GM10266 (cell line): ENCODE measurements at regions not wholly inside any gene's neighbourhood (a gene's known extent, or its start where the extent isn't known, plus 50 kb on each side); places are given as distances from the start of the nearest gene placed in this dataset.

Experiments used
- DNase-seq: peaks from one replicate; pipeline ENCODE4 v3.0.0; 2012; ENCODE audit errors: extremely low spot score
- TF ChIP-seq, protein P1 (sequence below): IDR thresholded peaks from 2 replicates; pipeline ENCODE4 v1.5.1; 2012; ENCODE audit warnings: mild to moderate bottlenecking, low read depth; ENCODE audit not compliant: control insufficient read depth, insufficient read depth; ENCODE audit errors: missing control alignments

DNA sequence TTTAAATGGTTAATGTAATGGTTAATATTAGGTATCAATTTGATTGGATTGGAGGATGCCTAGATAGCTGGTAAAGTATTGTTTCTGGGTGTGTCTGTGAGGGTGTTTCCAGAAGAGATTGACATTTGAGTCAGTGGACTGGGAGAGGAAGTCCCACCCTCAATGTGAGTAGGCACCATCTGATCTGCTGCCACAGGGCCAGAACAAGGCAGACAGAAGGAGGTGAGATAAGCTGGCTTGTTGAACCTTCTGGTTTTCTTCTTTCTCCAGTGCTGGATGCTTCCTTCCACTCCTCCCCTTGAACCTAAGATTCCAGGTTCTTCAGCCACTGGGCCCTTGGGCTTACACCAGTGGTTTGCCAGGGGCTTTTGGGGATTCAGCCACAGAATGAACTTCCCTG, 756.5 kb upstream of the LRFN5 start:
- TF ChIP-seq, protein P1, sequence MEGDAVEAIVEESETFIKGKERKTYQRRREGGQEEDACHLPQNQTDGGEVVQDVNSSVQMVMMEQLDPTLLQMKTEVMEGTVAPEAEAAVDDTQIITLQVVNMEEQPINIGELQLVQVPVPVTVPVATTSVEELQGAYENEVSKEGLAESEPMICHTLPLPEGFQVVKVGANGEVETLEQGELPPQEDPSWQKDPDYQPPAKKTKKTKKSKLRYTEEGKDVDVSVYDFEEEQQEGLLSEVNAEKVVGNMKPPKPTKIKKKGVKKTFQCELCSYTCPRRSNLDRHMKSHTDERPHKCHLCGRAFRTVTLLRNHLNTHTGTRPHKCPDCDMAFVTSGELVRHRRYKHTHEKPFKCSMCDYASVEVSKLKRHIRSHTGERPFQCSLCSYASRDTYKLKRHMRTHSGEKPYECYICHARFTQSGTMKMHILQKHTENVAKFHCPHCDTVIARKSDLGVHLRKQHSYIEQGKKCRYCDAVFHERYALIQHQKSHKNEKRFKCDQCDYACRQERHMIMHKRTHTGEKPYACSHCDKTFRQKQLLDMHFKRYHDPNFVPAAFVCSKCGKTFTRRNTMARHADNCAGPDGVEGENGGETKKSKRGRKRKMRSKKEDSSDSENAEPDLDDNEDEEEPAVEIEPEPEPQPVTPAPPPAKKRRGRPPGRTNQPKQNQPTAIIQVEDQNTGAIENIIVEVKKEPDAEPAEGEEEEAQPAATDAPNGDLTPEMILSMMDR, result no peak
- no peak for DNase-seq

DNA sequence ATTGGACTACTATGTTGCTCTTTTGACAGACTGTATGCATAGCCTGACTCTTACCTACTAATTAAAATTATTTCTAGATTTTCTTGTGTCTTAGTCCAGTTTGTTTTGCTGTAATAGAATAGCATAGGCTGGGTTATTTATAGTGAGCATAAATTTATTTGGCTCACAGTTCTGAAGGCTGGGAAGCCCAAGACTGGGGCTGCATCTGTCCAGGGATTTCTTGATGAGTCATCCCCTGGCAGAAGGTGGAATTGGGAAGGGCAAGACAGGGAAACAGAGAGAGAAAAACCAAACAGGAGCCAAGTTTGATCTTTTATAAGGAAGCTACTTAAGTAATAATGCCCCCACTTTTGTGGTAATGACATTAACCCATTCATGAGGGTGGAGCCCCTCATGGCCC, 759.2 kb upstream of the LRFN5 start:
- DNase-seq, result no peak
- TF ChIP-seq, protein P1, result no peak

DNA sequence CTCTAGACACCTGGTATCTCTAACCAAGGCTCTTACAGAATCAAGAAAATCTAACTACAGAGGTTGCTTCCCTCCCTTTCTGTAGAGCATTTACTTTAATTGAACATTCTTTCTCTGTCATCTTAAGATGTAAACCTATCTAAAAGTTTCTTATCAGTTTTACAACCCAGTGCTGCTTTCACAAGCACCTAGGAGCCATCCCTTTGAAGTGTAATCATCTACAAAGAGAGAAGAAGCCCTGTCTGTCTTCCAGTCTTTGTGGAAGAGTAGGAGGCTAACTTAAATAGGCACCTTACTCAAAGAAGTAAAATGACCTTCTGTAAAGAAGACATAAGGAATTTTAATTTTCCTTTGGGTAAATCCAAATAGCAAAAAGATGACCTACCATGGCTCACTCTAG, 763.9 kb upstream of the LRFN5 start:
- TF ChIP-seq, protein P1, result no peak
- no peak for DNase-seq

DNA sequence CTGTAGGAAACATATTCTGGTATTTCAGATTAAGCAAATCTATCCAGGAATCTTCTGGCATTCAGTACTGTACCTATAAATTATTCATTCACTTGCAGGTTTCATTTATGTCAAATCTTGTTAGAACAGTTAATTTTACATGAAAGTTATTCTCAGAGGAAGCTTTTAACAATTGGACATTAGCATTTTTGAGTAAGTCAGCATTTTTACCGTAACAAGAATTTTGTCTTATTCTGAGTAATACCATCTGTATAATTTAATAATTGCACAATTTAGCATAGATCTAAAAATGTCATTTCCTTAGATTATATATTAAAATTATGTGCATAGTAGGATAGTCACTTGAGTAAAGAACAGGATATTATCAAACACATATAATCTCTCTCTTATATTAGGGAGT, 764.8 kb upstream of the LRFN5 start:
- DNase-seq, result no peak
- TF ChIP-seq, protein P1, result no peak

- TF ChIP-seq, protein P1, result no peak
- no peak for DNase-seq
These were observed 768.1 kb upstream of the LRFN5 start for GRCh38 chr14:40838601-40839000.

GRCh38 chr14:40806471-40806870, 800.2 kb upstream of the LRFN5 start:
- TF ChIP-seq, protein P1, result no peak
- no peak for DNase-seq

- DNase-seq, result no peak
- TF ChIP-seq, protein P1, result no peak
These were observed 810.5 kb upstream of the LRFN5 start for GRCh38 chr14:40796168-40796567.
